Naive thymus-derived CD4-positive, alpha-beta T cell (primary cell): ENCODE measurements at regions not wholly inside any gene's neighbourhood (a gene's known extent, or its start where the extent isn't known, plus 50 kb on each side); places are given as distances from the start of the nearest gene placed in this dataset.

Experiments used
- ATAC-seq: fragments of 150-1000 bp; cut with Tn5 transposase; 2 replicates; pipeline ENCODE4 v1.10.0; 2021; ENCODE audit warnings: mild to moderate bottlenecking, moderate library complexity
- CTCF ChIA-PET: fragments of 350-600 bp; sonication (Branson Sonifier 250); formaldehyde crosslinking; loops from one replicate; lab custom pipeline; 2021; ENCODE audit warnings: antibody characterized with exemption; lab: Charles Lee
- POLR2A ChIA-PET: fragments of 350-600 bp; sonication (Branson Sonifier 250); formaldehyde crosslinking; loops from one replicate; lab custom pipeline; 2021; ENCODE audit warnings: antibody characterized with exemption, inconsistent platforms; lab: Charles Lee
- DNase-seq, 9 donors: peaks; one replicate each; pipeline versions ENCODE4 v3.0.0 to v3.0.0-alpha.2; 2020 to 2022; ENCODE audit warnings: mixed read lengths in 1 of 9
- H3K27ac ChIP-seq: one replicate; pipeline ENCODE4 v1.7.0; 2013; ENCODE audit warnings: mild to moderate bottlenecking, low read depth, low read length, moderate library complexity
- H3K27me3 ChIP-seq, 2 donors: one replicate each; pipeline ENCODE4 v1.7.0; 2013; ENCODE audit warnings: low read length in 2 of 2, mild to moderate bottlenecking in 2 of 2, moderate library complexity in 2 of 2; ENCODE audit not compliant: control insufficient read depth in 2 of 2, insufficient read depth in 2 of 2
- H3K36me3 ChIP-seq, 3 experiments: 1 replicate in 2 of 3; 2 replicates in 1 of 3; pipeline ENCODE4 v1.7.0; 2013; ENCODE audit warnings: low read length in 3 of 3, mild to moderate bottlenecking in 3 of 3, moderate library complexity in 1 of 3; ENCODE audit not compliant: insufficient read depth in 3 of 3, control insufficient read depth in 2 of 3
- H3K4me1 ChIP-seq, 2 donors: one replicate each; pipeline ENCODE4 v1.7.0; 2013; ENCODE audit warnings: low read length in 2 of 2, mild to moderate bottlenecking in 2 of 2, moderate library complexity in 1 of 2; ENCODE audit not compliant: control insufficient read depth in 2 of 2, insufficient read depth in 2 of 2
- H3K4me3 ChIP-seq: 2 replicates; pipeline ENCODE4 v1.7.0; 2013; ENCODE audit warnings: mild to moderate bottlenecking, low read length
- H3K9me3 ChIP-seq, 3 experiments: 1 replicate in 2 of 3; 2 replicates in 1 of 3; pipeline ENCODE4 v1.7.0; 2013; ENCODE audit warnings: low read length in 3 of 3; ENCODE audit not compliant: control insufficient read depth in 2 of 3
- H3K27ac Mint-ChIP-seq, 9 donors: one replicate each; pipeline ENCODE4 v1.8.0; 2020 to 2022; ENCODE audit warnings: mixed read lengths in 9 of 9, mild to moderate bottlenecking in 8 of 9, moderate library complexity in 5 of 9, inconsistent platforms in 2 of 9
- H3K27me3 Mint-ChIP-seq, 5 donors: one replicate each; pipeline ENCODE4 v1.8.0; 2021 to 2022; ENCODE audit warnings: mixed read lengths in 5 of 5, mild to moderate bottlenecking in 1 of 5
- H3K36me3 Mint-ChIP-seq, 5 donors: one replicate each; pipeline ENCODE4 v1.8.0; 2020 to 2022; ENCODE audit warnings: mixed read lengths in 5 of 5, mild to moderate bottlenecking in 3 of 5, inconsistent platforms in 1 of 5
- H3K4me1 Mint-ChIP-seq, 7 donors: one replicate each; pipeline ENCODE4 v1.8.0; 2020 to 2022; ENCODE audit warnings: mixed read lengths in 7 of 7, mild to moderate bottlenecking in 3 of 7, inconsistent platforms in 1 of 7
- H3K4me3 Mint-ChIP-seq, 10 donors: one replicate each; pipeline ENCODE4 v1.8.0; 2020 to 2022; ENCODE audit warnings: mild to moderate bottlenecking in 10 of 10, mixed read lengths in 10 of 10, moderate library complexity in 6 of 10, inconsistent platforms in 2 of 10
- H3K9me3 Mint-ChIP-seq, 11 donors: one replicate each; pipeline ENCODE4 v1.8.0; 2020 to 2022; ENCODE audit warnings: mixed read lengths in 11 of 11, mild to moderate bottlenecking in 4 of 11, inconsistent platforms in 1 of 11, moderate library complexity in 1 of 11
- intact Hi-C, 2 donors: fragments of 100-400 bp; cut with micrococcal nuclease; formaldehyde crosslinking; loops; one replicate each; pipeline ENCODE4 v1.15.1; 2023

DNA sequence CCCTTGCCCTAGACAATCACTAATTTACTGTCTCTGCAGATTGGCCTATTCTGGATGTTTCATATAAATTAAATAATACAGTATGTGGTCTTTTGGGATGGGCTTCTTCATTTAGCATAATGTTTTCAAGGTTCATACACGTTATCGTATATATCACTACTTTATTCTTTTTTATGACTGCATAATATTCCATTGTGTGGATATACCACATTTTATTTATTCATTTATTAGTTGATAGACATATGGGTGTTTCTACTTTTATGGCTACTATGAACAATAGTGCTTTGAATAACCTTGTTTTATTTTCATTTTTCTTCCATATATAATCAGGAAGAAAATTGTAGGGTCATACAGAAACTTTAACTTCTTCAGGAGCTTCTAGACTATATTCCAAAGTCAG is 108.5 kb upstream of the PAPPA start:
- intact Hi-C loops, result no loop called here
- H3K27me3 Mint-ChIP-seq, result no peaks in the 10 kb centered on the region
- DNase-seq, result no peak
- ChIA-PET POLR2A (no interaction called here), CTCF (no interaction called here)
- H3K27me3 ChIP-seq, result no peaks in the 10 kb centered on the region
- no peaks in the 10 kb centered on the region for H3K36me3 ChIP-seq
- ATAC-seq, result no peak
- H3K27ac ChIP-seq, result no peak overlapping the region
- H3K9me3 ChIP-seq, result peaks cover 0 to 10% (median 0%) of the 10 kb centered on the region in 3 experiments
- no peak overlapping the region for H3K27ac Mint-ChIP-seq
- H3K36me3 Mint-ChIP-seq, result no peaks in the 10 kb centered on the region
- H3K4me3 ChIP-seq, result no peak overlapping the region
- no peak overlapping the region for H3K4me3 Mint-ChIP-seq
- H3K4me1 ChIP-seq, result no peaks in the 10 kb centered on the region
- H3K4me1 Mint-ChIP-seq, result no peaks in the 10 kb centered on the region
- H3K9me3 Mint-ChIP-seq, result peaks cover 0 to 20% (median 4%) of the 10 kb centered on the region in 11 donors

- Histone ChIP-seq H3K36me3 (no peaks in the 10 kb centered on the region), H3K27me3 (no peaks in the 10 kb centered on the region), H3K4me3 (no peak overlapping the region), H3K9me3 (peaks cover 0 to 10% (median 0%) of the 10 kb centered on the region in 3 experiments), H3K4me1 (no peaks in the 10 kb centered on the region), H3K27ac (no peak overlapping the region)
- Mint-ChIP-seq H3K4me1 (no peaks in the 10 kb centered on the region), H3K27ac (no peak overlapping the region), H3K4me3 (no peak overlapping the region), H3K36me3 (no peaks in the 10 kb centered on the region), H3K27me3 (no peaks in the 10 kb centered on the region), H3K9me3 (peaks cover 0 to 20% (median 4%) of the 10 kb centered on the region in 11 donors)
- ChIA-PET POLR2A (no interaction called here), CTCF (no interaction called here)
- no peak for DNase-seq
- intact Hi-C loops, result no loop called here
- no peak for ATAC-seq
Observed at GRCh38 chr9:116048081-116048480, 105.5 kb upstream of the PAPPA start.

DNA sequence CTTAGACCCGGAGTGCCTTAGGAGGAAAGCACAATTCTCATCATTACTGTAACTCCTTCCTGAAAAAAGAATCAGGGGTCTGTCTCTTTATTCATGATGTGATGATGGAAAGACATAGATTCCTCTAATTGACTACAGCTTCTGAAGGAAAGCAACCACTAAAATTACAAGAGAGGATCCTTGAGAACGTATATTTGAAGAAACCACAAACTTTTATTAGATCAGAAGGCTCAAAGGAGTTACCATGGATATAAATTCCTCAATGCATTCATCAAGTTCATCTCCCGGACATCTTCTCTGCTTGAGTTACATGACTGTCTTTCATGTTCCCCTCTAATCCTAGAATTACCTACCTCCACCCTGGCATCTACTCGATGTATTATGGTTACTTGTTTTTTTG is 104.1 kb upstream of the PAPPA start:
- Histone ChIP-seq H3K36me3 (no peaks in the 10 kb centered on the region), H3K4me3 (no peak overlapping the region), H3K9me3 (peaks cover 0 to 6% (median 0%) of the 10 kb centered on the region in 3 experiments), H3K27ac (no peak overlapping the region), H3K27me3 (no peaks in the 10 kb centered on the region), H3K4me1 (no peaks in the 10 kb centered on the region)
- peaks cover 0 to 16% (median 4%) of the 10 kb centered on the region in 11 donors for H3K9me3 Mint-ChIP-seq
- ChIA-PET POLR2A (no interaction called here), CTCF (no interaction called here)
- H3K4me3 Mint-ChIP-seq, result no peak overlapping the region
- intact Hi-C loops, result no loop called here
- no peaks in the 10 kb centered on the region for H3K36me3 Mint-ChIP-seq
- DNase-seq (no peak), ATAC-seq (no peak)
- H3K27me3 Mint-ChIP-seq, result no peaks in the 10 kb centered on the region
- no peak overlapping the region for H3K27ac Mint-ChIP-seq
- no peaks in the 10 kb centered on the region for H3K4me1 Mint-ChIP-seq

DNA sequence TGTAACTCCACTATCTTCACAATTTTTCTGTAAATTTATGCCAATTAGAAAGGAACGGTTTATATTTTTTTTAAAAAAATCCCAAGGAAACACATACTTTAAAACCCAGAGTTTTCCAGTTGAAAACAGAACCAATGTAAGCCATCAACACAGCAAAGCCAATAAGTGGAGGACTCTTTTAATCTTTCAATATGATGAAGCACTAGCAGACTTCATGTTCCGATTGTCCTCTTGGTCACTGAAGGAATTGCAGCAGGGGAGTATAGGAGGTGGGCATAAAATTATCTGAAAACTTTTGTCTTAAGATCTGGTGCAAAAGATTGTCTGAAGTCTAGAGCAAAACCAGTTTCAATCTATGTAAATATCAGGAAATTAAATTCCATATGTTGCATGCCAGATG is 102.1 kb upstream of the PAPPA start:
- H3K27ac Mint-ChIP-seq, result no peak overlapping the region
- intact Hi-C loops, result no loop called here
- H3K4me3 Mint-ChIP-seq, result no peak overlapping the region
- no peaks in the 10 kb centered on the region for H3K36me3 Mint-ChIP-seq
- Histone ChIP-seq H3K27me3 (no peaks in the 10 kb centered on the region), H3K27ac (no peak overlapping the region), H3K9me3 (no peaks in the 10 kb centered on the region), H3K36me3 (no peaks in the 10 kb centered on the region), H3K4me1 (no peaks in the 10 kb centered on the region), H3K4me3 (no peak overlapping the region)
- ChIA-PET POLR2A (no interaction called here), CTCF (no interaction called here)
- ATAC-seq (no peak), DNase-seq (no peak)
- H3K27me3 Mint-ChIP-seq, result no peaks in the 10 kb centered on the region
- peaks cover 0 to 14% (median 4%) of the 10 kb centered on the region in 11 donors for H3K9me3 Mint-ChIP-seq
- no peaks in the 10 kb centered on the region for H3K4me1 Mint-ChIP-seq

- Mint-ChIP-seq H3K4me1 (no peaks in the 10 kb centered on the region), H3K27me3 (no peaks in the 10 kb centered on the region), H3K36me3 (no peaks in the 10 kb centered on the region), H3K4me3 (no peak overlapping the region), H3K9me3 (peaks cover 0 to 25% (median 5%) of the 10 kb centered on the region in 11 donors), H3K27ac (no peak overlapping the region)
- Histone ChIP-seq H3K27me3 (no peaks in the 10 kb centered on the region), H3K36me3 (no peaks in the 10 kb centered on the region), H3K27ac (no peak overlapping the region), H3K4me1 (no peaks in the 10 kb centered on the region), H3K9me3 (no peaks in the 10 kb centered on the region), H3K4me3 (no peak overlapping the region)
- intact Hi-C loops, result no loop called here
- no peak for DNase-seq
- ChIA-PET CTCF (no interaction called here), POLR2A (no interaction called here)
- ATAC-seq, result no peak
Observed at GRCh38 chr9:116055536-116055935, 98.1 kb upstream of the PAPPA start.

- H3K36me3 Mint-ChIP-seq, result no peaks in the 10 kb centered on the region
- peaks cover 0 to 32% (median 3%) of the 10 kb centered on the region in 11 donors for H3K9me3 Mint-ChIP-seq
- no peaks in the 10 kb centered on the region for H3K9me3 ChIP-seq
- no peaks in the 10 kb centered on the region for H3K27me3 Mint-ChIP-seq
- no peaks in the 10 kb centered on the region for H3K36me3 ChIP-seq
- ChIA-PET POLR2A (no interaction called here), CTCF (no interaction called here)
- H3K27ac Mint-ChIP-seq, result no peak overlapping the region
- H3K27me3 ChIP-seq, result no peaks in the 10 kb centered on the region
- H3K27ac ChIP-seq, result no peak overlapping the region
- DNase-seq (no peak), ATAC-seq (no peak)
- H3K4me1 ChIP-seq, result no peaks in the 10 kb centered on the region
- H3K4me3 Mint-ChIP-seq, result no peak overlapping the region
- intact Hi-C loops, result no loop called here
- H3K4me1 Mint-ChIP-seq, result no peaks in the 10 kb centered on the region
- H3K4me3 ChIP-seq, result no peak overlapping the region
Observed at GRCh38 chr9:116057371-116057770, 96.2 kb upstream of the PAPPA start.

GRCh38 chr9:116058421-116058820 is 95.2 kb upstream of the PAPPA start:
- ATAC-seq (no peak), DNase-seq (no peak)
- Histone ChIP-seq H3K9me3 (no peaks in the 10 kb centered on the region), H3K4me1 (no peaks in the 10 kb centered on the region), H3K27me3 (no peaks in the 10 kb centered on the region), H3K36me3 (no peaks in the 10 kb centered on the region), H3K4me3 (no peak overlapping the region), H3K27ac (no peak overlapping the region)
- Mint-ChIP-seq H3K4me3 (no peak overlapping the region), H3K36me3 (no peaks in the 10 kb centered on the region), H3K27me3 (no peaks in the 10 kb centered on the region), H3K4me1 (no peaks in the 10 kb centered on the region), H3K27ac (no peak overlapping the region), H3K9me3 (peaks cover 0 to 30% (median 3%) of the 10 kb centered on the region in 11 donors)
- intact Hi-C loops, result no loop called here
- ChIA-PET POLR2A (no interaction called here), CTCF (no interaction called here)
